ENCODE measurements at regions not wholly inside any gene's neighbourhood (a gene's known extent, or its start where the extent isn't known, plus 50 kb on each side); places are given as distances from the start of the nearest gene placed in this dataset.
"Not testable (repeated sequence)": the region's sequence is repeated elsewhere in the genome, so short reads cannot be mapped to it uniquely, and the experiment has no call there.

GRCh38 chr7:23898619-23899018 lies 188.6 kb downstream of the STK31 start:
- no peak for TF ChIP-seq POLR2AphosphoS5 (IDR thresholded peaks at IDR 0.05)
- TF ChIP-seq POLR2A (IDR thresholded peaks at IDR 0.05) = no peak
- TF ChIP-seq EP300 (IDR thresholded peaks at IDR 0.05) = no peak
- no peak for TF ChIP-seq CTCF (IDR thresholded peaks at IDR 0.05)
- H3K9me3 ChIP-seq = no peaks in the 10 kb centered on the region
- H3K27ac ChIP-seq = no peak overlapping the region
- H3K36me3 ChIP-seq = no peaks in the 10 kb centered on the region
- DNase-seq = no peak
- no peaks in the 10 kb centered on the region for H3K27me3 ChIP-seq
- no peak overlapping the region for H3K4me3 ChIP-seq
- intact Hi-C loops (cut with DNase I; ENCODE audit: low total_unique reads) = no loop called here
- peaks cover 0 to 1% (median 0%) of the 10 kb centered on the region in 4 donors for H3K4me1 ChIP-seq

- H3K4me3 ChIP-seq; H3K27ac ChIP-seq; H3K27me3 ChIP-seq; DNase-seq; H3K4me1 ChIP-seq; H3K36me3 ChIP-seq; H3K9me3 ChIP-seq; intact Hi-C loops (cut with DNase I; ENCODE audit: low total_unique reads): not testable (repeated sequence)
- WGBS, 5 donors = 92 to 97% (median 96%) methylated on average over 20 to 30 of the region's 30 CpGs
Measured at GRCh38 chr7:23904901-23905300, 194.9 kb downstream of the STK31 start.

GRCh38 chr7:23907012-23907411 lies 197.0 kb downstream of the STK31 start:
- intact Hi-C loops (cut with DNase I; ENCODE audit: low total_unique reads) = no loop called here
- no peak overlapping the region for H3K27ac ChIP-seq
- H3K9me3 ChIP-seq = no peaks in the 10 kb centered on the region
- TF ChIP-seq EP300 (IDR thresholded peaks at IDR 0.05) (no peak), POLR2AphosphoS5 (IDR thresholded peaks at IDR 0.05) (no peak), POLR2A (IDR thresholded peaks at IDR 0.05) (no peak), CTCF (IDR thresholded peaks at IDR 0.05) (no peak)
- no peaks in the 10 kb centered on the region for H3K27me3 ChIP-seq
- no peak for DNase-seq
- no peaks in the 10 kb centered on the region for H3K4me1 ChIP-seq
- WGBS, 5 donors = 12 to 27% (median 24%) methylated on average over 2 of the region's 2 CpGs
- no peak overlapping the region for H3K4me3 ChIP-seq
- H3K36me3 ChIP-seq = no peaks in the 10 kb centered on the region

GRCh38 chr7:23909426-23909825 lies 199.4 kb downstream of the STK31 start:
- DNase-seq = no peak
- intact Hi-C loops (cut with DNase I; ENCODE audit: low total_unique reads) = no loop called here

GRCh38 chr7:23912065-23912464 lies 202.0 kb downstream of the STK31 start:
- Histone ChIP-seq H3K4me1 (no peaks in the 10 kb centered on the region), H3K9me3 (no peaks in the 10 kb centered on the region), H3K27me3 (no peaks in the 10 kb centered on the region), H3K36me3 (no peaks in the 10 kb centered on the region), H3K27ac (no peak overlapping the region), H3K4me3 (no peak overlapping the region)
- TF ChIP-seq POLR2A (IDR thresholded peaks at IDR 0.05) (no peak), CTCF (IDR thresholded peaks at IDR 0.05) (no peak), POLR2AphosphoS5 (IDR thresholded peaks at IDR 0.05) (no peak), EP300 (IDR thresholded peaks at IDR 0.05) (no peak)
- 59 to 67% (median 60%) methylated on average over 2 of the region's 2 CpGs for WGBS, 5 donors
- intact Hi-C loops (cut with DNase I; ENCODE audit: low total_unique reads) = no loop called here
- no peak for DNase-seq

More at GRCh38 chr7:23909426-23909825, 199.4 kb downstream of the STK31 start:
- no peak overlapping the region for H3K4me3 ChIP-seq
- H3K27ac ChIP-seq = no peak overlapping the region
- 57 to 78% (median 67%) methylated on average over 1 of the region's 1 CpG for WGBS, 5 donors
- H3K4me1 ChIP-seq = no peaks in the 10 kb centered on the region
- H3K36me3 ChIP-seq = no peaks in the 10 kb centered on the region
- no peaks in the 10 kb centered on the region for H3K27me3 ChIP-seq
- TF ChIP-seq POLR2A (IDR thresholded peaks at IDR 0.05) (no peak), CTCF (IDR thresholded peaks at IDR 0.05) (no peak), EP300 (IDR thresholded peaks at IDR 0.05) (no peak), POLR2AphosphoS5 (IDR thresholded peaks at IDR 0.05) (no peak)
- no peaks in the 10 kb centered on the region for H3K9me3 ChIP-seq
